Neural progenitor cell (in vitro differentiated cells): ENCODE measurements at regions not wholly inside any gene's neighbourhood (a gene's known extent, or its start where the extent isn't known, plus 50 kb on each side); places are given as distances from the start of the nearest gene placed in this dataset.

Experiments
- DNase-seq: peaks from one replicate; pipeline ENCODE4 v3.0.0-alpha.2; 2016; ENCODE audit warnings: low spot score
- H2AFZ ChIP-seq: fragments of 200-600 bp; sonication (generic); replicated peaks from 2 replicates; pipeline ENCODE4 v1.6.1; 2016; ENCODE audit warnings: antibody characterized with exemption
- H3F3A ChIP-seq: fragments of 200-600 bp; sonication (generic); 2 replicates; pipeline ENCODE4 v1.6.1; 2016; ENCODE audit warnings: antibody characterized with exemption, low read depth
- H3K27ac ChIP-seq: fragments of 200-600 bp; sonication (generic); 2 replicates; pipeline ENCODE4 v1.5.1; 2016; ENCODE audit warnings: mild to moderate bottlenecking
- H3K27me3 ChIP-seq: fragments of 200-600 bp; sonication (generic); 2 replicates; pipeline ENCODE4 v1.6.1; 2016; ENCODE audit warnings: mild to moderate bottlenecking, moderate library complexity
- H3K36me3 ChIP-seq: fragments of 200-600 bp; sonication (generic); 2 replicates; pipeline ENCODE4 v1.5.1; 2016
- H3K4me1 ChIP-seq: fragments of 200-600 bp; sonication (generic); 2 replicates; pipeline ENCODE4 v1.6.1; 2016; ENCODE audit warnings: mixed run types
- H3K4me2 ChIP-seq: fragments of 200-600 bp; sonication (generic); 2 replicates; pipeline ENCODE4 v1.6.1; 2016
- H3K4me3 ChIP-seq: fragments of 200-600 bp; sonication (generic); 2 replicates; pipeline ENCODE4 v1.5.1; 2016
- H3K79me2 ChIP-seq: fragments of 200-600 bp; sonication (generic); 2 replicates; pipeline ENCODE4 v1.6.1; 2016; ENCODE audit warnings: low read depth
- H3K9ac ChIP-seq: fragments of 200-600 bp; sonication (generic); 2 replicates; pipeline ENCODE4 v1.6.1; 2016
- H3K9me3 ChIP-seq: fragments of 200-600 bp; sonication (generic); 2 replicates; pipeline ENCODE4 v1.5.1; 2016; ENCODE audit warnings: low read depth
- H4K20me1 ChIP-seq: fragments of 200-600 bp; sonication (generic); 2 replicates; pipeline ENCODE4 v1.6.1; 2016; ENCODE audit warnings: low read depth
- H3K27ac Mint-ChIP-seq: 3 replicates; pipeline ENCODE4 v1.8.0; 2021; ENCODE audit warnings: mixed read lengths
- H3K27me3 Mint-ChIP-seq: 2 replicates; pipeline ENCODE4 v1.8.0; 2022; ENCODE audit warnings: low read depth, mild to moderate bottlenecking, inconsistent platforms, moderate library complexity, mixed read lengths; ENCODE audit not compliant: insufficient read depth
- H3K36me3 Mint-ChIP-seq: 3 replicates; pipeline ENCODE4 v1.8.0; 2021; ENCODE audit warnings: mixed read lengths
- H3K4me1 Mint-ChIP-seq: 3 replicates; pipeline ENCODE4 v1.8.0; 2021; ENCODE audit warnings: mixed read lengths
- H3K4me3 Mint-ChIP-seq: 3 replicates; pipeline ENCODE4 v1.8.0; 2021; ENCODE audit warnings: mild to moderate bottlenecking, moderate library complexity, mixed read lengths
- H3K9me3 Mint-ChIP-seq: 3 replicates; pipeline ENCODE4 v1.8.0; 2020; ENCODE audit warnings: mixed read lengths
- CTCF ChIP-seq: fragments of 200-600 bp; sonication (generic); IDR thresholded peaks from 2 replicates; pipeline ENCODE4 v1.5.1; 2017; ENCODE audit warnings: antibody characterized with exemption, mild to moderate bottlenecking
- EZH2 ChIP-seq: fragments of 200-600 bp; sonication (generic); IDR thresholded peaks from 2 replicates; pipeline ENCODE4 v1.6.1; 2017; ENCODE audit warnings: antibody characterized with exemption, mild to moderate bottlenecking, moderate library complexity
- EZH2phosphoT487 ChIP-seq: fragments of 200-600 bp; sonication (generic); IDR thresholded peaks from 2 replicates; pipeline ENCODE4 v1.6.1; 2017; ENCODE audit warnings: antibody characterized with exemption

DNA sequence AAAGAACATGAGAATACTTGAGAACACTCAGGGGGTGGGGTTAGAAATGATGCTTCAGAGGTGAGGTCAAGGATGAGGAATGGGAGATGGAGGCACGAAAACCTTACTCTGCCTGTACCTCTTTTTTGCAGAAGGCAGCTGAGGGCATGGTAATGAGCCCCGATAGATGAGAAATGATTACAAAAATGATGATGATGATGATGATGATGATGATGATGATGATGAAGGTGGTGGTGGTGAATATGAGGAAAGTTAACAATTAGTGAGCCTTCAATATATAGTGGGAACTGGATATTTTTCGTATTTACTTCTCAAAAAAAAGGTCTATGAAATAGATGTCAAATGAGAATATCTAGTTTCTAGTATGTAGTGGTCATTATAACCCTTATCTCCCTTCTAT, 584.3 kb downstream of the EPHA4 start:
- H3K36me3 ChIP-seq = no peaks in the 10 kb centered on the region
- H3K9ac ChIP-seq = no peak overlapping the region
- H4K20me1 ChIP-seq = no peaks in the 10 kb centered on the region
- no peak overlapping the region for H3K27ac ChIP-seq
- no peaks in the 10 kb centered on the region for H3K4me1 ChIP-seq
- no peak overlapping the region for H3K4me3 ChIP-seq
- no peak overlapping the region for H3K4me2 ChIP-seq
- Mint-ChIP-seq H3K9me3 (no peaks in the 10 kb centered on the region), H3K27ac (no peak overlapping the region), H3K27me3 (peaks cover 9% of the 10 kb centered on the region), H3K36me3 (no peaks in the 10 kb centered on the region), H3K4me1 (peaks cover 3% of the 10 kb centered on the region), H3K4me3 (no peak overlapping the region)
- H3K27me3 ChIP-seq = no peaks in the 10 kb centered on the region
- TF ChIP-seq EZH2 (no peak), EZH2phosphoT487 (no peak), CTCF (no peak)
- no peaks in the 10 kb centered on the region for H3K79me2 ChIP-seq
- no peak for DNase-seq
- no peak overlapping the region for H2AFZ ChIP-seq
- no peaks in the 10 kb centered on the region for H3F3A ChIP-seq
- no peaks in the 10 kb centered on the region for H3K9me3 ChIP-seq

GRCh38 chr2:220991972-220992371, 580.1 kb downstream of the EPHA4 start:
- Mint-ChIP-seq H3K4me3 (no peak overlapping the region), H3K27me3 (peaks cover 4% of the 10 kb centered on the region), H3K4me1 (no peaks in the 10 kb centered on the region), H3K36me3 (no peaks in the 10 kb centered on the region), H3K27ac (no peak overlapping the region), H3K9me3 (no peaks in the 10 kb centered on the region)
- no peaks in the 10 kb centered on the region for H3K27me3 ChIP-seq
- TF ChIP-seq CTCF (no peak), EZH2phosphoT487 (no peak), EZH2 (no peak)
- no peaks in the 10 kb centered on the region for H3K9me3 ChIP-seq
- H3K9ac ChIP-seq = no peak overlapping the region
- H3K79me2 ChIP-seq = no peaks in the 10 kb centered on the region
- no peaks in the 10 kb centered on the region for H3K36me3 ChIP-seq
- no peak overlapping the region for H2AFZ ChIP-seq
- no peaks in the 10 kb centered on the region for H3K4me1 ChIP-seq
- no peak for DNase-seq
- H3K4me3 ChIP-seq = no peak overlapping the region
- H3F3A ChIP-seq = no peaks in the 10 kb centered on the region
- H3K27ac ChIP-seq = no peak overlapping the region
- no peaks in the 10 kb centered on the region for H4K20me1 ChIP-seq
- H3K4me2 ChIP-seq = no peak overlapping the region

DNA sequence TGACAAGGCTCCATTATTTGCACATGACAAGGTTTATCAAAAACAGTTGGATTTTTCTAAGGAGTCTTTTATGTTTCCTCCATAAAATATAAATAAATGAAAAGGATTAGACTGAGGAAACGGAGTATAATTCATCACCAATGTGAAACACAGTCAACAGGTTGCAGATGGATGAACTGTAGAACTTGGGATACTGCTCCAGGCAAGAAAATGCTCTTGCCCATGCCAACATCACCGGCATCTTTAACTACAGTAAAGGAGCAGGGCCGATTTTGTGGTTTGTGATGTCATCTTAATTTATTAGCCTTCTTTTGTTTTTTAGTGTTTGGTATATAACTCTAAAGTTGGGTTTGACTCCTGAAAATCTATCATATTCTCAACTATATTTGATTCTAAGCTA, 577.3 kb downstream of the EPHA4 start:
- H3K27me3 Mint-ChIP-seq = peaks cover 4% of the 10 kb centered on the region
- Histone ChIP-seq H2AFZ (no peak overlapping the region), H4K20me1 (no peaks in the 10 kb centered on the region), H3K4me1 (no peaks in the 10 kb centered on the region), H3K27ac (no peak overlapping the region), H3K27me3 (no peaks in the 10 kb centered on the region), H3K9me3 (no peaks in the 10 kb centered on the region), H3K4me3 (no peak overlapping the region), H3K79me2 (no peaks in the 10 kb centered on the region), H3K9ac (no peak overlapping the region), H3K4me2 (no peak overlapping the region), H3F3A (no peaks in the 10 kb centered on the region), H3K36me3 (no peaks in the 10 kb centered on the region)
- H3K27ac Mint-ChIP-seq = no peak overlapping the region
- DNase-seq = no peak
- no peak for TF ChIP-seq EZH2phosphoT487
- no peak for TF ChIP-seq EZH2
- no peak for TF ChIP-seq CTCF
- H3K9me3 Mint-ChIP-seq = no peaks in the 10 kb centered on the region
- H3K4me1 Mint-ChIP-seq = peaks cover 2% of the 10 kb centered on the region
- H3K36me3 Mint-ChIP-seq = no peaks in the 10 kb centered on the region
- no peak overlapping the region for H3K4me3 Mint-ChIP-seq

DNA sequence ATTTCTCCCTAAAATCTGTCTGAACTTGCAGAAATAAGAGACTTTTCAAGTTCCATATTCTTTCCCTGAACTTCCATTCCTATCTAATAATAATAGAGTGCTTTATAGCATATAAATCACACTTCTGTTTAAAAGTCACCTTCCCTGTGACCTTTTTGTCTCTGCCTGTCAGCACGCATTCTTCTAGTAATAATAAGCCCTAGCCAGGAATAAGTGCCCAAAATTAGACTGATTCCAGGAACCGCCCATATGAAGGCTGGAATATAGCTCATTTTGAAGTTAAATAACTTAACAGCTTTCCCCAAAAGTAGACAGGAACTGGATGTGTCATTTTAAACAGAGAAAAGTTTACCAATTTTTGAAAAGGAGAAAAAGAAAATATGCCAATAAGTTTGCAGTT, 576.5 kb downstream of the EPHA4 start:
- Histone ChIP-seq H3F3A (no peaks in the 10 kb centered on the region), H3K9me3 (no peaks in the 10 kb centered on the region), H3K4me3 (no peak overlapping the region), H3K9ac (no peak overlapping the region), H3K79me2 (no peaks in the 10 kb centered on the region), H3K36me3 (no peaks in the 10 kb centered on the region), H3K27ac (no peak overlapping the region), H3K4me2 (no peak overlapping the region), H4K20me1 (no peaks in the 10 kb centered on the region), H2AFZ (no peak overlapping the region), H3K27me3 (no peaks in the 10 kb centered on the region), H3K4me1 (no peaks in the 10 kb centered on the region)
- Mint-ChIP-seq H3K36me3 (no peaks in the 10 kb centered on the region), H3K4me1 (peaks cover 2% of the 10 kb centered on the region), H3K4me3 (no peak overlapping the region), H3K27ac (no peak overlapping the region), H3K27me3 (peaks cover 6% of the 10 kb centered on the region), H3K9me3 (no peaks in the 10 kb centered on the region)
- no peak for TF ChIP-seq EZH2
- no peak for DNase-seq
